Kidney glomerular epithelial cell (primary cell): ENCODE measurements at regions not wholly inside any gene's neighbourhood (a gene's known extent, or its start where the extent isn't known, plus 50 kb on each side); places are given as distances from the start of the nearest gene placed in this dataset.

Source experiments
- DNase-seq: peaks from one replicate; lab custom pipeline; 2025; lab: John Stamatoyannopoulos, UW

GRCh38 chr18:27899893-27900292, 277.0 kb downstream of the CDH2 start:
- DNase-seq: no peak

- DNase-seq: peak; percentile 29
Observed at GRCh38 chr18:27894746-27895145, 282.2 kb downstream of the CDH2 start.

GRCh38 chr18:27887711-27888495, 289.0 kb downstream of the CDH2 start:
- peak; percentile 91 for DNase-seq

- DNase-seq: peak; percentile 74
Observed at GRCh38 chr18:27887287-27887686, 289.6 kb downstream of the CDH2 start.

GRCh38 chr18:27879540-27879939, 297.4 kb downstream of the CDH2 start:
- no peak for DNase-seq

GRCh38 chr18:27871726-27872125, 305.2 kb downstream of the CDH2 start:
- no peak for DNase-seq

GRCh38 chr18:27869735-27870134, 307.2 kb downstream of the CDH2 start:
- no peak for DNase-seq

- no peak for DNase-seq
Observed at GRCh38 chr18:27865431-27865830, 311.5 kb downstream of the CDH2 start.

GRCh38 chr18:27863780-27864430, 313.0 kb downstream of the CDH2 start:
- no peak for DNase-seq

- DNase-seq: no peak
Observed at GRCh38 chr18:27862041-27862682, 314.8 kb downstream of the CDH2 start.

GRCh38 chr18:27861539-27861938, 315.4 kb downstream of the CDH2 start:
- DNase-seq: no peak

GRCh38 chr18:27860701-27861107, 316.2 kb downstream of the CDH2 start:
- DNase-seq: peak; percentile 12

GRCh38 chr18:27860011-27860410, 316.9 kb downstream of the CDH2 start:
- DNase-seq: no peak

GRCh38 chr18:27856820-27857219, 320.1 kb downstream of the CDH2 start:
- no peak for DNase-seq

GRCh38 chr18:27855486-27855885, 321.4 kb downstream of the CDH2 start:
- DNase-seq: no peak

GRCh38 chr18:27854631-27855030, 322.3 kb downstream of the CDH2 start:
- DNase-seq: no peak

GRCh38 chr18:27848336-27848735, 328.6 kb downstream of the CDH2 start:
- DNase-seq: no peak

- no peak for DNase-seq
Observed at GRCh38 chr18:27847412-27847811, 329.5 kb downstream of the CDH2 start.

- DNase-seq: no peak
Observed at GRCh38 chr18:27845897-27846296, 331.0 kb downstream of the CDH2 start.

GRCh38 chr18:27843783-27844777, 332.9 kb downstream of the CDH2 start:
- peak; percentile 94 for DNase-seq

- peak; percentile 76 for DNase-seq
Observed at GRCh38 chr18:27839141-27839540, 337.8 kb downstream of the CDH2 start.

GRCh38 chr18:27838225-27838624, 338.7 kb downstream of the CDH2 start:
- DNase-seq: no peak
